ENCODE measurements at regions not wholly inside any gene's neighbourhood (a gene's known extent, or its start where the extent isn't known, plus 50 kb on each side); places are given as distances from the start of the nearest gene placed in this dataset.
"Not testable (repeated sequence)": the region's sequence is repeated elsewhere in the genome, so short reads cannot be mapped to it uniquely, and the experiment has no call there.

DNA sequence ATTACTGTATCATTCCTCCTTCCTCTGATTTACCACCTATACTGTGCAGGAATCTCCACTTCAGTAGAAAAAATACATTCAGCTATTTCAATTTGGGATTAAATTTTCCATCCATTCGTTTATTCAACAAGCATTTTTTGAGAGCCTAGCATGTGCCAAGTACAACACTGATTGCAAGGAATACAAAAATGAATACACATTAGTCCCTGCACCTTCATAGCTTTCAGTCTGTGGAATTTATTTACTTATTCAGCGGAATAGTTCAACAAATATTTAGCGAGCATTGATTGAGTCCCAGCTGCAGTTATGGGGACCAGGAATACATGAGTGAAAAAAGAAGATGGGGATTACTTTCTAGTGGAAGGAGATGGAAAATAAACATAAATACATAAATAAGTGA, 606.8 kb upstream of the TBL1XR1 start:
- Histone ChIP-seq H2BK120ac (ENCODE audit: low read depth, low read length) (no peak overlapping the region), H3K23ac (ENCODE audit: low read length) (no peak overlapping the region), H3K27ac (ENCODE audit: low read depth, low read length) (no peak overlapping the region), H3K18ac (ENCODE audit: low read length) (no peak overlapping the region), H3K79me1 (ENCODE audit: low read length) (no peaks in the 10 kb centered on the region), H2BK15ac (replicated peaks; ENCODE audit: low read depth) (peak overlapping the region; percentile 64), H3K27me3 (ENCODE audit: insufficient read depth, low read length, poor library complexity) (no peaks in the 10 kb centered on the region), H3K79me2 (ENCODE audit: control insufficient read depth, insufficient read depth, low read length) (no peaks in the 10 kb centered on the region), H3K4ac (ENCODE audit: low read depth, low read length) (no peak overlapping the region), H3K4me3 (ENCODE audit: low read length) (no peak overlapping the region), H2AK5ac (ENCODE audit: low read length) (no peak overlapping the region), H4K5ac (ENCODE audit: low read length) (no peak overlapping the region), H3K56ac (ENCODE audit: low read length) (no peak overlapping the region), H3K4me2 (ENCODE audit: low read length) (no peak overlapping the region), H3K4me1 (ENCODE audit: control insufficient read depth, low read depth, low read length) (no peaks in the 10 kb centered on the region), H2BK5ac (ENCODE audit: low read length) (no peak overlapping the region), H4K8ac (ENCODE audit: low read depth, low read length) (no peak overlapping the region), H3K36me3 (ENCODE audit: control insufficient read depth, insufficient read depth, low read length) (no peaks in the 10 kb centered on the region), H3K9ac (ENCODE audit: low read length) (no peak overlapping the region)
- DNase-seq = no peak
- WGBS (ENCODE audit: extremely low coverage, insufficient coverage, low lambda C conversion rate) = no CpG with 5 or more reads among the region's 3 CpGs

DNA sequence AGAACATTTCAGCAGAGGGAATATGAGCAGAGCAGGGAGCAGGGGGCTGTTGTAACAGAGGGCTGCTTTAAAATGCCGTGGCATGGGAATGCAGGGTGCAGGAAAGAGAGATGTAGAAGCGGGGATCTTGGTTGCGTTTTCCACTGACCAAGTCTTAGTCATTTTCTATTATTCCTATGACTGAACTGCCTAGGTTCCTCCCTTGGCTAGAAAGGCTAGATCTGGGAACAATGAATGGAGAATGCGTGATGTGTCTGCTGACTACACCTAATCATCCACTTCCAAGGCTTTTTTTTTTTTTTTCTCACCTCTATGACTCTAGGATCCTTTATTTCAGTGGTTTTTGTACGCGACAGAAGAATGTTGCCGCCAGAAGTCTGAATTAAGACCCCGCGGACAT, 607.4 kb upstream of the TBL1XR1 start:
- H3K18ac ChIP-seq (ENCODE audit: low read length) = no peak overlapping the region
- no peak overlapping the region for H3K4me3 ChIP-seq (ENCODE audit: low read length)
- no peak overlapping the region for H2BK5ac ChIP-seq (ENCODE audit: low read length)
- no peak overlapping the region for H4K8ac ChIP-seq (ENCODE audit: low read depth, low read length)
- H3K4me2 ChIP-seq (ENCODE audit: low read length) = no peak overlapping the region
- no peak overlapping the region for H3K4ac ChIP-seq (ENCODE audit: low read depth, low read length)
- H3K36me3 ChIP-seq (ENCODE audit: control insufficient read depth, insufficient read depth, low read length) = no peaks in the 10 kb centered on the region
- no peak for DNase-seq
- H3K4me1 ChIP-seq (ENCODE audit: control insufficient read depth, low read depth, low read length) = no peaks in the 10 kb centered on the region
- H2AK5ac ChIP-seq (ENCODE audit: low read length) = no peak overlapping the region
- WGBS (ENCODE audit: extremely low coverage, insufficient coverage, low lambda C conversion rate) = no CpG with 5 or more reads among the region's 9 CpGs
- no peak overlapping the region for H3K27ac ChIP-seq (ENCODE audit: low read depth, low read length)
- no peaks in the 10 kb centered on the region for H3K27me3 ChIP-seq (ENCODE audit: insufficient read depth, low read length, poor library complexity)
- no peaks in the 10 kb centered on the region for H3K79me2 ChIP-seq (ENCODE audit: control insufficient read depth, insufficient read depth, low read length)
- peak overlapping the region; percentile 67 for H2BK120ac ChIP-seq (ENCODE audit: low read depth, low read length)
- no peak overlapping the region for H3K9ac ChIP-seq (ENCODE audit: low read length)
- H2BK15ac ChIP-seq (replicated peaks; ENCODE audit: low read depth) = peak overlapping the region; percentile 64
- no peaks in the 10 kb centered on the region for H3K79me1 ChIP-seq (ENCODE audit: low read length)
- no peak overlapping the region for H3K23ac ChIP-seq (ENCODE audit: low read length)
- no peak overlapping the region for H4K5ac ChIP-seq (ENCODE audit: low read length)
- no peak overlapping the region for H3K56ac ChIP-seq (ENCODE audit: low read length)

DNA sequence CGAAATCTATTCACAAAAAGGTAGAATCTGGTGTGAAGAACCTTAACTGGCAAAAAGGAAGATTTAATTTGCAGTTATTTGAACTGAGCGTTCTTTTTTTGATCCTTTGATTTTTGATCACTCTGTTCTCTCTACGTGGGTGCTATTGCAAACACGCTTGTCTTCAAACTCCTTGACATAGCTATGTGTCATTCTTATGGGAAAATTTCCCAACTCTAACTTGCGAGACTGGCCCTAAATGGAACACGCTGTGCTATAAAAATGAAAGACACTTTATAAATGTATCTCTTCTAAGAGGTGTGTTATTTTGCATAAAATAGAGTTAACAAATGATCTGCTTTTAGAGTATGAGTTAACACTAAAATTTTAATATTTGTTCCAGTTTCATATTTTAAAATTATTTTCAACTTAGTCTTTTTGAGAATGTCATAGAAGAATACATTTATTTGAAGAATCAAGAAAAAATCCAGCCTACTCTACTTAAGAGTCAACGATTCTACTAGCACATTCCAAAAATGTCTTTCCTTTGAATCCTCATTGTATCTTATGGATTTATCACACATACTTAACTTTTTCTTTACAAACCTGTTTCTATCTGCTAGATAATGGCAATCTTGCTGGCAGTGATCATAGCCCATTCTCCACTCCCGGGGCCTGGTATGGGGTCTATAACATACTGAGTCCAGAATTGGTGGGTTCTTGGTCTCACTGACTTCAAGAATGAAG, 610.0 kb upstream of the TBL1XR1 start:
- peak; percentile 65 for DNase-seq
- H2BK15ac ChIP-seq (replicated peaks; ENCODE audit: low read depth) = no peak overlapping the region
- no peaks in the 10 kb centered on the region for H3K36me3 ChIP-seq (ENCODE audit: control insufficient read depth, insufficient read depth, low read length)
- H3K79me2 ChIP-seq (ENCODE audit: control insufficient read depth, insufficient read depth, low read length) = no peaks in the 10 kb centered on the region
- no peak overlapping the region for H2BK5ac ChIP-seq (ENCODE audit: low read length)
- 100% methylated on average over 1 of the region's 8 CpGs for WGBS (ENCODE audit: extremely low coverage, insufficient coverage, low lambda C conversion rate)
- H3K4me1 ChIP-seq (ENCODE audit: control insufficient read depth, low read depth, low read length) = no peaks in the 10 kb centered on the region
- no peak overlapping the region for H2BK120ac ChIP-seq (ENCODE audit: low read depth, low read length)
- no peak overlapping the region for H3K27ac ChIP-seq (ENCODE audit: low read depth, low read length)
- no peak overlapping the region for H3K4me2 ChIP-seq (ENCODE audit: low read length)
- H2AK5ac ChIP-seq (ENCODE audit: low read length) = no peak overlapping the region
- H3K9ac ChIP-seq (ENCODE audit: low read length) = no peak overlapping the region
- no peaks in the 10 kb centered on the region for H3K27me3 ChIP-seq (ENCODE audit: insufficient read depth, low read length, poor library complexity)
- no peak overlapping the region for H4K8ac ChIP-seq (ENCODE audit: low read depth, low read length)
- no peak overlapping the region for H3K4me3 ChIP-seq (ENCODE audit: low read length)
- H3K79me1 ChIP-seq (ENCODE audit: low read length) = no peaks in the 10 kb centered on the region
- H3K56ac ChIP-seq (ENCODE audit: low read length) = no peak overlapping the region
- no peak overlapping the region for H3K23ac ChIP-seq (ENCODE audit: low read length)
- no peak overlapping the region for H4K5ac ChIP-seq (ENCODE audit: low read length)
- H3K18ac ChIP-seq (ENCODE audit: low read length) = no peak overlapping the region
- no peak overlapping the region for H3K4ac ChIP-seq (ENCODE audit: low read depth, low read length)

DNA sequence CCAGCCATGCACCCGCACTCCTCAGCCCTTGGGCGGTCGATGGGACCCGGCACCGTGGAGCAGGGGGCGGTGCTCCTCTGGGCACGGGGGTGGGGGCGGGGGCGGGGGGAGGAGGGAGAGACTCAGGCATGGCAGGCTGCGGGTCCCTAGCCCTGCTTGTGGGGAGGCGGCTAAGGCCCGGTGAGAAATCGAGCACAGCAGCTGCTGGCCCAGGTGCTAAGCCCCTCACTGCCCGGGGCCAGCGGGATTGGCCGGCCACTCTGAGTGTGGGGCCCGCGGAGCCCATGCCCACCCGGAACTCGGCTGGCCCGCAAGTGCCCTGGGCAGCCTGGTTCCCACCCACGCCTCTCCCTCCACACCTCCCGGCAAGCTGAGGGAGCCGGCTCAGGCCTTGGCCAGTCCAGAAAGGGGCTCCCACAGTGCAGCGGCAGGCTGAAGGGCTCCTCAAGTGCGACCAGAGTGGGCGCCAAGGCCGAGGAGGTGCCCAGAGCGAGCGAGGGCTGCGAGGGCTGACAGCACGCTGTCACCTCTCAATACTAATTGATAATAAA, 611.7 kb upstream of the TBL1XR1 start:
- not testable (repeated sequence) for H2BK15ac ChIP-seq (replicated peaks; ENCODE audit: low read depth); DNase-seq; H3K23ac ChIP-seq (ENCODE audit: low read length); H4K5ac ChIP-seq (ENCODE audit: low read length); H3K27ac ChIP-seq (ENCODE audit: low read depth, low read length); H3K36me3 ChIP-seq (ENCODE audit: control insufficient read depth, insufficient read depth, low read length); H3K56ac ChIP-seq (ENCODE audit: low read length); H2BK5ac ChIP-seq (ENCODE audit: low read length); H3K4me3 ChIP-seq (ENCODE audit: low read length); H3K79me2 ChIP-seq (ENCODE audit: control insufficient read depth, insufficient read depth, low read length); H3K27me3 ChIP-seq (ENCODE audit: insufficient read depth, low read length, poor library complexity); H3K4me2 ChIP-seq (ENCODE audit: low read length); H3K79me1 ChIP-seq (ENCODE audit: low read length); H2AK5ac ChIP-seq (ENCODE audit: low read length); H3K4me1 ChIP-seq (ENCODE audit: control insufficient read depth, low read depth, low read length); H3K9ac ChIP-seq (ENCODE audit: low read length); H4K8ac ChIP-seq (ENCODE audit: low read depth, low read length); H2BK120ac ChIP-seq (ENCODE audit: low read depth, low read length)
- H3K4ac ChIP-seq (ENCODE audit: low read depth, low read length) = peak overlapping the region; percentile 46
- no CpG with 5 or more reads among the region's 32 CpGs for whole genome bisulfite sequencing (ENCODE audit: extremely low coverage, insufficient coverage, low lambda C conversion rate)
- peak overlapping the region; percentile 34 for H3K18ac ChIP-seq (ENCODE audit: low read length)

DNA sequence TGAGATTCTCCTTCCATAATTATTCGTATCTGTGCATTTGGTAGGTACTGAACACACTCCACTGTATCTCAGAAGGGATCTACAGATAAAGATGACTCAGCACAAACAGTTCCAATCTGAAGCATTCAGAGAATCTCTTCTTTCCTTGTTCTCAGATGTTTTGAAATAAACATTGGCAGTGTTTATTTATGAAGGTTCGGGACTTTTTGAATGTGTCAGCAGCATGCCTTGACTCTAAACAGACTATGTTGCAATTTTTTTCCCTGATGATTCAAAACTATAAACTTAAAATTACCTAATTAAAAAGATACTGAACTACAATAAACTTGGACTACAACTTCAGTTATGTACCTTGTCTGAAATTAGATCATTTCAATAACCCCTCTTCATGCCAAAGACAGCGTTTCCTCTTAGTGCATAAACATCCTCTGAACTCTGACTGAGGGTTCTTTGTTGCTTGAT, 612.9 kb upstream of the TBL1XR1 start:
- Histone ChIP-seq H3K79me1 (ENCODE audit: low read length) (no peaks in the 10 kb centered on the region), H3K56ac (ENCODE audit: low read length) (no peak overlapping the region), H2BK15ac (replicated peaks; ENCODE audit: low read depth) (no peak overlapping the region), H3K4me1 (ENCODE audit: control insufficient read depth, low read depth, low read length) (no peaks in the 10 kb centered on the region), H3K4ac (ENCODE audit: low read depth, low read length) (no peak overlapping the region), H3K18ac (ENCODE audit: low read length) (no peak overlapping the region), H3K9ac (ENCODE audit: low read length) (no peak overlapping the region), H3K4me2 (ENCODE audit: low read length) (no peak overlapping the region), H3K23ac (ENCODE audit: low read length) (no peak overlapping the region), H3K79me2 (ENCODE audit: control insufficient read depth, insufficient read depth, low read length) (no peaks in the 10 kb centered on the region), H3K27me3 (ENCODE audit: insufficient read depth, low read length, poor library complexity) (no peaks in the 10 kb centered on the region), H3K27ac (ENCODE audit: low read depth, low read length) (no peak overlapping the region), H3K4me3 (ENCODE audit: low read length) (no peak overlapping the region), H2BK120ac (ENCODE audit: low read depth, low read length) (no peak overlapping the region), H4K5ac (ENCODE audit: low read length) (no peak overlapping the region), H2BK5ac (ENCODE audit: low read length) (no peak overlapping the region), H3K36me3 (ENCODE audit: control insufficient read depth, insufficient read depth, low read length) (no peaks in the 10 kb centered on the region), H4K8ac (ENCODE audit: low read depth, low read length) (no peak overlapping the region), H2AK5ac (ENCODE audit: low read length) (no peak overlapping the region)
- no CpG with 5 or more reads among the region's 3 CpGs for WGBS (ENCODE audit: extremely low coverage, insufficient coverage, low lambda C conversion rate)
- no peak for DNase-seq

DNA sequence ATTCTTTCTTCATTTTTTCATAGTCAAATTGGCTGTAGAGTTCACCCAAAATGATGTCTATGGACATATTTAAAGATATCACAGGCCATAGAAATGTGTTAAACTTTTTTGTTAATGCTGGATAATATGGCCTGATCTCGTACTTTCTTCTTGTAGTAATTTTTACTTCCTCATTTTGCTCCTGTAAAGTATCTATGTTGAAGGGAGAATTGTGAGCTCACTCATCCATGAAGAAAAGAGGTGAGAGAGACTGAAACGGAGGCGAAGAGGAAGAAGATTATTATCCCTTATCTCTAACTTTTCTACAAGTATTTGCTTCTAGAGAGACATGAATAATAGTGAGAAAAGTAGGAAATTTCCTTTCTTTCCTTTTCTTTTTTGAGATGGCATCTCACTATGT, 613.8 kb upstream of the TBL1XR1 start:
- DNase-seq = no peak
- Histone ChIP-seq H4K8ac (ENCODE audit: low read depth, low read length) (no peak overlapping the region), H4K5ac (ENCODE audit: low read length) (no peak overlapping the region)

More for the DNA sequence above, 613.8 kb upstream of the TBL1XR1 start:
- Histone ChIP-seq H2AK5ac (ENCODE audit: low read length) (no peak overlapping the region), H3K18ac (ENCODE audit: low read length) (no peak overlapping the region), H3K4me3 (ENCODE audit: low read length) (no peak overlapping the region), H2BK15ac (replicated peaks; ENCODE audit: low read depth) (no peak overlapping the region), H3K27me3 (ENCODE audit: insufficient read depth, low read length, poor library complexity) (no peaks in the 10 kb centered on the region), H3K4ac (ENCODE audit: low read depth, low read length) (no peak overlapping the region), H3K4me2 (ENCODE audit: low read length) (no peak overlapping the region), H3K27ac (ENCODE audit: low read depth, low read length) (no peak overlapping the region), H2BK5ac (ENCODE audit: low read length) (no peak overlapping the region), H3K79me1 (ENCODE audit: low read length) (no peaks in the 10 kb centered on the region), H3K9ac (ENCODE audit: low read length) (no peak overlapping the region), H3K79me2 (ENCODE audit: control insufficient read depth, insufficient read depth, low read length) (no peaks in the 10 kb centered on the region), H2BK120ac (ENCODE audit: low read depth, low read length) (no peak overlapping the region), H3K36me3 (ENCODE audit: control insufficient read depth, insufficient read depth, low read length) (no peaks in the 10 kb centered on the region), H3K23ac (ENCODE audit: low read length) (no peak overlapping the region), H3K56ac (ENCODE audit: low read length) (no peak overlapping the region), H3K4me1 (ENCODE audit: control insufficient read depth, low read depth, low read length) (no peaks in the 10 kb centered on the region)
- no CpG with 5 or more reads among the region's 3 CpGs for WGBS (ENCODE audit: extremely low coverage, insufficient coverage, low lambda C conversion rate)

Measured in mesendoderm (in vitro differentiated cells).